Neural cell (in vitro differentiated cells): ENCODE measurements at regions not wholly inside any gene's neighbourhood (a gene's known extent, or its start where the extent isn't known, plus 50 kb on each side); places are given as distances from the start of the nearest gene placed in this dataset.

Experiments used
- H2AFZ ChIP-seq: fragments of 200-600, 300-800 bp; sonication (generic), shearing (Covaris generic); 2 replicates; pipeline ENCODE4 v1.6.0; 2014; ENCODE audit warnings: low read depth, mild to moderate bottlenecking, antibody characterized with exemption, low read length, moderate library complexity
- H3F3A ChIP-seq: fragments of 200-600 bp; shearing (Covaris generic); 2 replicates; pipeline ENCODE4 v1.6.1; 2016; ENCODE audit warnings: mild to moderate bottlenecking, moderate library complexity, mixed read lengths, antibody characterized with exemption, low read length; ENCODE audit not compliant: insufficient read depth, poor library complexity, severe bottlenecking
- H3K27ac ChIP-seq: fragments of 200-600, 300-800 bp; sonication (generic), shearing (Covaris generic); 2 replicates; pipeline ENCODE4 v1.5.1; 2014; ENCODE audit warnings: mild to moderate bottlenecking, low read length, moderate library complexity
- H3K27me3 ChIP-seq: fragments of 300-800, 200-600 bp; sonication (generic), shearing (Covaris generic); 2 replicates; pipeline ENCODE4 v1.6.0; 2014; ENCODE audit warnings: mild to moderate bottlenecking, low read depth, low read length, moderate library complexity; ENCODE audit not compliant: insufficient read depth
- H3K36me3 ChIP-seq: fragments of 300-800, 200-600 bp; sonication (generic), shearing (Covaris generic); 2 replicates; pipeline ENCODE4 v1.5.1; 2014; ENCODE audit warnings: mild to moderate bottlenecking, antibody characterized with exemption, low read length, moderate library complexity; ENCODE audit not compliant: insufficient read depth
- H3K4me2 ChIP-seq: fragments of 300-800, 200-600 bp; sonication (generic), shearing (Covaris generic); 2 replicates; pipeline ENCODE4 v1.6.0; 2014; ENCODE audit warnings: mild to moderate bottlenecking, low read length
- H3K4me3 ChIP-seq: fragments of 300-800, 200-600 bp; sonication (generic), shearing (Covaris generic); 2 replicates; pipeline ENCODE4 v1.5.1; 2014; ENCODE audit warnings: mild to moderate bottlenecking, low read length, moderate library complexity
- H3K79me2 ChIP-seq: fragments of 200-600 bp; shearing (Covaris generic); replicated peaks from 2 replicates; pipeline ENCODE4 v1.6.0; 2014; ENCODE audit warnings: mild to moderate bottlenecking, low read length, moderate library complexity; ENCODE audit not compliant: insufficient read depth
- H3K9ac ChIP-seq: fragments of 300-800, 200-600 bp; sonication (generic), shearing (Covaris generic); 2 replicates; pipeline ENCODE4 v1.6.1; 2016; ENCODE audit warnings: mild to moderate bottlenecking, low read length, mixed read lengths
- H3K9me2 ChIP-seq: fragments of 200-600 bp; shearing (Covaris generic); 2 replicates; pipeline ENCODE4 v1.6.1; 2016; ENCODE audit warnings: mild to moderate bottlenecking, low read length, mixed read lengths; ENCODE audit not compliant: insufficient read depth
- H3K9me3 ChIP-seq: fragments of 200-600, 300-800 bp; sonication (generic), shearing (Covaris generic); 2 replicates; pipeline ENCODE4 v1.6.1; 2016; ENCODE audit warnings: mild to moderate bottlenecking, mixed run types, low read length, moderate library complexity, mixed read lengths
- H4K20me1 ChIP-seq: fragments of 200-600 bp; shearing (Covaris generic); 2 replicates; pipeline ENCODE4 v1.6.1; 2016; ENCODE audit warnings: mild to moderate bottlenecking, mixed run types; ENCODE audit not compliant: insufficient read depth
- EP300 ChIP-seq: fragments of 450-650 bp; conservative IDR thresholded peaks from 2 replicates; pipeline ENCODE4 v1.6.1; 2014; ENCODE audit warnings: antibody characterized with exemption, mild to moderate bottlenecking, moderate library complexity; ENCODE audit not compliant: poor library complexity, severe bottlenecking
- EZH2 ChIP-seq: fragments of 200-600, 300-800 bp; shearing (Covaris generic), sonication (generic); IDR thresholded peaks from 2 replicates; pipeline ENCODE4 v1.6.1; 2014; ENCODE audit warnings: antibody characterized with exemption, low read length, borderline replicate concordance, mild to moderate bottlenecking; ENCODE audit not compliant: insufficient read depth, poor library complexity, severe bottlenecking
- MXI1 ChIP-seq: fragments of 450-650 bp; conservative IDR thresholded peaks from 2 replicates; pipeline ENCODE4 v1.6.1; 2014; ENCODE audit warnings: antibody characterized with exemption, mild to moderate bottlenecking; ENCODE audit not compliant: poor library complexity, severe bottlenecking
- POLR2AphosphoS5 ChIP-seq: IDR thresholded peaks from 2 replicates; pipeline ENCODE4 v1.6.1; 2012
- RAD21 ChIP-seq: fragments of 450-650 bp; conservative IDR thresholded peaks from 2 replicates; pipeline ENCODE4 v1.6.1; 2014; ENCODE audit warnings: antibody characterized with exemption, mild to moderate bottlenecking, moderate library complexity
- REST ChIP-seq: IDR thresholded peaks from 2 replicates; pipeline ENCODE4 v1.6.1; 2012; ENCODE audit warnings: borderline replicate concordance
- SMC3 ChIP-seq: fragments of 450-650 bp; conservative IDR thresholded peaks from 2 replicates; pipeline ENCODE4 v1.6.1; 2014; ENCODE audit warnings: antibody characterized with exemption, mild to moderate bottlenecking, moderate library complexity; ENCODE audit not compliant: poor library complexity
- TAF1 ChIP-seq: IDR thresholded peaks from 2 replicates; pipeline ENCODE4 v1.6.1; 2012; ENCODE audit warnings: low read depth
- TF ChIP-seq, protein P1 (sequence below): fragments of 450-650 bp; IDR thresholded peaks from 2 replicates; pipeline ENCODE4 v1.5.1; 2014; ENCODE audit warnings: antibody characterized with exemption, mild to moderate bottlenecking, moderate library complexity; ENCODE audit not compliant: poor library complexity, severe bottlenecking

- Histone ChIP-seq H3K9me2 (no peaks in the 10 kb centered on the region), H4K20me1 (no peaks in the 10 kb centered on the region), H3K27ac (no peak overlapping the region), H3K4me2 (no peak overlapping the region), H3K9ac (no peak overlapping the region), H3K4me3 (no peak overlapping the region), H3K9me3 (no peaks in the 10 kb centered on the region), H2AFZ (no peak overlapping the region), H3K27me3 (no peaks in the 10 kb centered on the region), H3K79me2 (no peaks in the 10 kb centered on the region), H3K36me3 (no peaks in the 10 kb centered on the region), H3F3A (no peaks in the 10 kb centered on the region)
- TF ChIP-seq EZH2, result no peak
- no peak for TF ChIP-seq POLR2AphosphoS5
- TF ChIP-seq TAF1, result no peak
- TF ChIP-seq, protein P1, sequence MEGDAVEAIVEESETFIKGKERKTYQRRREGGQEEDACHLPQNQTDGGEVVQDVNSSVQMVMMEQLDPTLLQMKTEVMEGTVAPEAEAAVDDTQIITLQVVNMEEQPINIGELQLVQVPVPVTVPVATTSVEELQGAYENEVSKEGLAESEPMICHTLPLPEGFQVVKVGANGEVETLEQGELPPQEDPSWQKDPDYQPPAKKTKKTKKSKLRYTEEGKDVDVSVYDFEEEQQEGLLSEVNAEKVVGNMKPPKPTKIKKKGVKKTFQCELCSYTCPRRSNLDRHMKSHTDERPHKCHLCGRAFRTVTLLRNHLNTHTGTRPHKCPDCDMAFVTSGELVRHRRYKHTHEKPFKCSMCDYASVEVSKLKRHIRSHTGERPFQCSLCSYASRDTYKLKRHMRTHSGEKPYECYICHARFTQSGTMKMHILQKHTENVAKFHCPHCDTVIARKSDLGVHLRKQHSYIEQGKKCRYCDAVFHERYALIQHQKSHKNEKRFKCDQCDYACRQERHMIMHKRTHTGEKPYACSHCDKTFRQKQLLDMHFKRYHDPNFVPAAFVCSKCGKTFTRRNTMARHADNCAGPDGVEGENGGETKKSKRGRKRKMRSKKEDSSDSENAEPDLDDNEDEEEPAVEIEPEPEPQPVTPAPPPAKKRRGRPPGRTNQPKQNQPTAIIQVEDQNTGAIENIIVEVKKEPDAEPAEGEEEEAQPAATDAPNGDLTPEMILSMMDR, result no peak
- TF ChIP-seq MXI1, result no peak
- no peak for TF ChIP-seq RAD21
- no peak for TF ChIP-seq REST
- TF ChIP-seq EP300, result no peak
- no peak for TF ChIP-seq SMC3
Measured at GRCh38 chrY:18989356-18989755, 215.8 kb upstream of the HSFY2 start.

GRCh38 chrY:18966001-18966400 is 192.5 kb upstream of the HSFY2 start:
- H3K27me3 ChIP-seq, result no peaks in the 10 kb centered on the region
- no peak for TF ChIP-seq SMC3
- TF ChIP-seq MXI1, result no peak
- TF ChIP-seq, protein P1, result no peak
- TF ChIP-seq TAF1, result no peak
- no peak for TF ChIP-seq REST
- H3K36me3 ChIP-seq, result no peaks in the 10 kb centered on the region
- no peaks in the 10 kb centered on the region for H3K79me2 ChIP-seq
- H3K4me3 ChIP-seq, result no peak overlapping the region
- H3K27ac ChIP-seq, result no peak overlapping the region
- no peak overlapping the region for H3K4me2 ChIP-seq
- H2AFZ ChIP-seq, result no peak overlapping the region
- no peaks in the 10 kb centered on the region for H3K9me2 ChIP-seq
- H3K9me3 ChIP-seq, result no peaks in the 10 kb centered on the region
- H3F3A ChIP-seq, result no peaks in the 10 kb centered on the region
- no peaks in the 10 kb centered on the region for H4K20me1 ChIP-seq
- H3K9ac ChIP-seq, result no peak overlapping the region
